NCI-H774 (cell line): ENCODE measurements at regions not wholly inside any gene's neighbourhood (a gene's known extent, or its start where the extent isn't known, plus 50 kb on each side); places are given as distances from the start of the nearest gene placed in this dataset.

Experiments
- DNase-seq: peaks from one replicate; lab custom pipeline; 2025; lab: John Stamatoyannopoulos, UW

DNA sequence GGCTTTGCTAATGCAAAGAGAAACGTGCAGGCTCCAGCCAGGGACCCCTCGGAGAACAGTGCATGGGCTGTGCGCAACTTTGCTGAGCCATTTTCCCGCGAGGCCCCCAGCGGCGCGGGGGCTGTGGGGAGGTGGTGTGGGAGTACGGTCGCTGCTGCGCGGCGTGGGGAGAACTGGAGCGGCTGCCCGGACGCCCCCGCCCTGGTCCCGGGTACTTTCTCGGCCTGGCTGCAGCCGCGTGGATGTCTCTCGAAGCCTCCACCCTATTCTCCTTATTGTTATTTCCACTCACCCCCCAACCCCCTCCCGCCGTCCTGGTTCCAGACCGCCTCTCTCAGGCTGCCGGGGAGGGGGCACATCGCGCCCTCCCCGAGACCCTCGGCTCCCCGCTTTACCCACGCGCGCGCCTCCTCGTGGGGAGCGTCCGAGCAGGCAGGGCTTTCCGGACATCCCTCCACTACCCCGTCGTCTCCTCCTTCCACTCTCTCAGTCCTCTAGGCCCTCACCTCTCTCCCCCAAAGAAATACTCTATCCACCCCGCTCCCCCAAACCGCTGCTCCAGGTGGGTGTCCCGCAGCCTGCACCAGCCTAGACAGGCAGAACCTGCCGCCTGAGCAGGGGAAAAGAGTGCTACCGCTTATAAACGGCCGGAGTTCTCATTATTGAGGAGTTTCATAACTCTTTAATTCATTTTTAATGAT lies 68.6 kb upstream of the TBCA start:
- DNase-seq: no peak

DNA sequence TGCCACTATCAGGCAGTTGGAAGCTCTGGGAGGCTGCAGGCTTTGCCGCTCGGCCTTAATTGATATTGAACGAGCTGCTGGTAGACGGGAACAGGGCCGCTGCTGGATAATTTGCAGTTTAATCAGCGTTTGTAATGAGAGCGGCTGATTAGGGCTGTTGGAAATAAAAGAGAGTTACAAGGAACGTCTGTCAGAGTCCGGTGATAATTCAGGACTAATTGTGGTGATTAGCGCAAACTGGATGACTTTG lies 68.2 kb upstream of the TBCA start:
- no peak for DNase-seq

DNA sequence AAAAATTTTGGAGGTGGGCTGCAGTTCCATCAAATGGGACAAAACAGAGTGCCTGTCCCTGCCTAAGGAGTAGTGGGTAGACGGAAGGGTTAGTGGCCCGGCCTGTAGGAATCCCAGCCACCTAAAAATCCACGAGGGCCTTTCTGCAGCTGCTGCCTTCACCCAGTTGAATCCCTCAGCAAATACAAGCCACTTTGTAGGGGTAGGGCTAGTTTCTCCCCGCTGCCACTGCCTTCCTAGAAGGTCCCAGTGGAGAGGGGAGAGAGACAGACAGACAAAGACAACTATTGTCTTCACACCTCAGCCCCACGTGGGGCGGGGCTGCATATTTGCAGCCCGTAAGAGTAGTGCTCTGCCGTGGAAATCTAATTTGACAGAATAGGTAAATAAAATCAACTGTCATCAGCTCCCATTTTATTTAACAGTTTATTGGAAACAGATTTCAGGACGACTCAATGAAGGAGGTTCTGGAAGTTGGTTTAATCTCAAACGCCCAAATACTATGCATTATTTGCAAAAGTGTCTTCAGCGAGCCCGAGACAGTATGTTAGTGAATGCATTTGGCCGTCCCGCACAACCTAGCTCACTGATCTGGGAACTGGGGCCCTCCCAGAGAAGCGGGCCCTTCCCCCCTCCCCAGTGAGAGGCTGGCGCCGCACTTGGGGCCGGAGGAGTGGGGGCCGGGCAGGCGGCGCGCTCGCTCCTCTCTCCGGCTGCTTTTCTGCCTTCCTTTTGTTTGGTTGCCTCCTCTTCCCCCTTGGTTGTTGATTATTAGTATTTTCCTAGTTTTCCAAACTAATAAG lies 67.6 kb upstream of the TBCA start:
- no peak for DNase-seq

DNA sequence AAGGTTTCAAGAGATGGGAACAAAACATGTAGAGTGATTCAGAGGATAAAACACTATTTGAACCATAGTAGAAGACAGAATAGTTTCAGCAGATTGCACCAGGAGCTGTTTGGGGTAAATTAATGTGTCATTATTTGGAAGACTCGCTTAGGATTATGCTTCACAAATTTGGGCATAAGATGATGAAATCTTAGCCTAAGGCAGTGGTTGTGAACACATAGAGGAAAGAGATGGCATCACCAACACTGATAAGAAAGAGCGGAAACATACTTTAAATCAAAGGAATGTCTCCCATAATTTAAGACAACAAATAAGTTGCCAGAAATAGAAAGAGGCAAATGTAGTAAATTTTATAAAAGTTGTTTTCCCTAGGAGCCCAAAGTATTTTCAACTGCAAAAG lies 66.1 kb upstream of the TBCA start:
- no peak for DNase-seq

DNA sequence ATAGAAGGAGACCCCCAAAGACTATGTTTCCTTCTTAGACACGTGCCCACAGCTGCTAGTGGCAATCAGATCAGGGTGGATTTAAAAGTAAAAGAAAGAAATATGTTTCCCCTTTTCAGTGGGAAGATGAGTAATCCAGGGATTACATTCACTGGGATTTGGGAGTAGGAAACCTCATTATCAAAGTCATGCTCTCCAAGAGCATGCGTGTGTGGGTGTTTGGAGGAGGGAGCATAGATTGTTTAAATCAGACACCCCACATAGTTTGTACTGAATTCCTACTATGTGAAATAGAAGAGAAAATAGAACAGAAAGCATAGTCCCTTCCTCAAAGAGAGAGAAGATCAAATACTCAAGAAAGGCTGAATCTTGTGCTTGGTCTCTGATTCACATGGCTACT lies 65.5 kb upstream of the TBCA start:
- no peak for DNase-seq

DNA sequence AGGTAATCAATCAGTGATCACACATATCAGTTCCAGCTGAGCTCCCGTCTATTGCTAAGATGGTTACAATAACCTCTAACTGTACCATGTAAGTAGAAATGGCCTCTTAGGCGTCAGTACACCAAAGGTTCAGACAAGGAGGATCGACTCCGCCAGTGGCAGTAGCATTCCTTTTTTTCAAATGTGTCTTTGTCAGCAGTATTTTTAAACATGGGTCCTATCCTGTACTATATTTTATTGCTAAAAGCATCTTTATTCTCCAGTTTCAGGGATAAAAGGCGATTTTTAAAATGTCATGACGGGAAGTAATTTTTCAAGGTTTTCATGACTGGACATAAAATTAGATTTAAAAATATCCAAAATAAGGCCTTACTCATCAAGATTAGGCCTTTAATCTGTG lies 64.8 kb upstream of the TBCA start:
- no peak for DNase-seq

DNA sequence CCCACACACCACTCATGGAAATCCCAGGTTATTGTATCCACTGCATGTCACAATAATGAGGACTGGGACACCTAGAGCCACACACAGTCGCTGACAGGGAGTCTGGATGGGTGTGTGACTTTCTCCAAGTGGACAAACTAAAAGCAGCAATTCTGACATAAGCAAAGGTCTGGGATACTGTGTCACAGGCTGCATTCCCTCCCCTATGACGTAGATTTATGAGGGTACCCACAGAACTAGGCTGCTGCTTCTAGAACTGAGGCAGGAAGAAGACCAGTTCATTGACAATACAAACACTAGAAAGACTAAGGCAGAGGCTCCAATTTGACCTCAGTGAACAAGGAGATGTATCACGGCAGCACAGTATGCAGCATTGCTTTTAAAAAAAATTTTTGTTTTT lies 63.6 kb upstream of the TBCA start:
- no peak for DNase-seq

DNA sequence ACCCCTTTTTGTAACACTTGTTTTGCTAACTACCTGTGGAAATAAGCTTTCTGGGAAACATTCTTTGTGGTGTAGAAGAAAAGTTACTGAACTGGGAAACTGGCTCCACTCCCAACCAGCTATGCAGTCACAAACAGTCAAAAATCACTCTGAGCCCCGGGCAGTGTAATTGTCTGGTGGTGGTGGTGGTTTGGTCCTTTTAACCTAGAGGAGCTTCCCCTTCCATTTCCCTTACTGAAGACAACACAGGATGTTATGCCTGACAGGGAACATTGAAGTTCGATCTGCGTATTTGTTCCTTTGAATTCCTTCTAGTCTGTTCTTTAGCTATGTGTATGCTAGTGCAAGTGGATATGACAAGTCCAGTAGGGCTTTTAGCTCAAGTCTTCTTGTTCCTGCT lies 56.8 kb upstream of the TBCA start:
- DNase-seq: no peak

DNA sequence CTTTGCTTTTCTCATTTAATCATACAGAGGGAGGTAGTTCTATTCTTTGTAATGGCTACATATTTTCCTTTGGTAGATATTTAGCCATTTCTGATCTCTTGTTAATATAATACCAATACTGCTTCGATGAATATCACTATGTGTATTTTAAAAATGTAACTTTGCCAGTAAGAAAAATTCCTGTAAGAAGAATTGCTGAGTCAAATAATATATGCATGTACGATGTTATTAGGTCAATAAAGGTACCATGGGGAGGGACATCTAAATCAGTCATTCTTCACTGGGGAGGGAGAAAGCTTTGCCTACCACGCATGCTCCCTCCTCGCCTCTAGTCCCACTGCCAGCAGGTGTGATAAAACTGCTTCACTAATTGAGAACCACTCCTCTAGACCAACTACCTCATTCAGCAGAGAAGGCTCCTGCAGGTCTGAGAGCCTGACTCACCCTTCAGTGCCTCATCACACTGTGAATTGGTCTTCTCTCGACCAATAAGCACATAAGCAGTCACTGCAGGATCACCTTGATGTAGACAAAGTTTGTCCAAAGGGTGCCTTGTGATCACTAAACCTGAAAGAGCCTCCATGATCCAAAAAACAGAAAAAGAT lies 56.1 kb upstream of the TBCA start:
- DNase-seq: no peak

DNA sequence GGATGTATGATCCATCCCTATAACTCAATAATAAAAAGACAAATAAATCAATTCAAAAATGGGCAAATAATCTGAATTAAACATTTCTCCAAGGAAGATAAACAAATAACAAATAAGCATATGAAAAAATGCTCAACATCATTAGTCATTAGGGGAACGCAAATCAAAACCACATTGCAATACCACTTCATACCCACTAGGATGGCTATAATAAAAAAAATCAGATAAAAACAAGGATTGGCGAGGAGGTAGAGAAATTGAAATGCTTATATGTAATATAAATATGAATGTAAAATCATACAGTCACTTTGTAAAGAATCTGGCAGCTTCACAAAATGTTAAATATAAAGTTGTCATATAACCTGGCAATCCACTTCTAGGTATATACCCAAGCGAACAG lies 52.3 kb upstream of the TBCA start:
- DNase-seq: no peak
